ENCODE measurements at regions not wholly inside any gene's neighbourhood (a gene's known extent, or its start where the extent isn't known, plus 50 kb on each side); places are given as distances from the start of the nearest gene placed in this dataset.

DNA sequence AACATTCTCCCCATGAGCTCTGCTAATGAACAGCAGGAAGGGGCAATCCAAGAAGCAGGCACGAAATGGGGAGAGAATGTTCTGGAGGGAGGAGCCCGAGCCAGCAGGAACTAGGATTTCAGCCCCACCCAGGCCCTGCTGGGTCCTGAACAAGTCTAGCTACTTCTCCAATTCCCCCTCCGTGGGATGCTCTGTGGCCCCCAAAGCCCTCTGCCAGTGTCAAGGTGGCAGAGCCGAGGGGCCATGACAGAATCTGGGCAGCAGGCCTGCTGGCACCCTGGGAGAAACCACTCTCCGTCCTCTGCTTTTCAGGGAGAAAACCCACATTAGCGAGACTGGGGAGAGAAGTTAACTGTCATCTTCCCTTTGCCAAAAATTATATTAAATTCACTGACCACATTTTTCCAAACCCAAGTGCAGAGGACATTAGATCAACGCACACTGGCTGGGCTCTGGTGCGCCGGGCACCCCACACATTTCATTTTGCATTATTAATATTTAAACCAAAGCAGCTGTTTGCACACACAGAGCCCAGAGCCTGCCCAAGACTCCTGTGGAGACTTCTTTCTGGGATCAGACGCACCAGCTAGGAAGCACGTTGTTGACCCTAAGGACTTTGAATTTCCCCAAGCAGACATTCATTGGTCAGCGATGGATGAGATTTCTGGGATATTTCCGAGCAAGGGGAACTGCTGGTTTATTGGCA is 80.2 kb upstream of the PKDCC start:
- Histone ChIP-seq H4K8ac (ENCODE audit: low read depth, low read length) (no peak overlapping the region), H3K4me2 (ENCODE audit: insufficient read depth, low read length, poor library complexity, severe bottlenecking) (no peak overlapping the region), H3K4me3 (ENCODE audit: low read length in 2 of 2) (no peak overlapping the region)

DNA sequence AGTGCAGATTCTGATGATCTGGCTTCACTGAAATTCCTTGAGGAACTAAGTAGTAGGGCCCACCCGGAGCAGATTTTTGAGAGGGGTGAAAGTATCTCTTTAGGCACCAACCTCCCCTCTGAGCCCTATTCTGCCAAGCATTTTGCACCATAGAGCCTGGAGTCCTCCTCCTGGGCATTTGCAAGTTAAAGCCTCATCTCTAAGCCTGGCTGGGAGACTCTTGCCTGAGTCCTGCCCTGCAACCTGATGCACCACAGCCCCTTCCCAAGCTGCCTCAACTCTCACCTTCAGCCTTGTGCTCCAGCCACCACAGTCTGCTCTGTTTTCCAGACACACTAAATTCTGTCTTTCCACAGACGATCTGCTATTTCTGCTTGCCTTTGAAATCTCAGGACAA is 79.6 kb upstream of the PKDCC start:
- H3K9me3 ChIP-seq (replicated peaks in 1 of 2; ENCODE audit: control insufficient read depth in 2 of 2, insufficient read depth in 1 of 2, low read depth in 1 of 2, low read length in 2 of 2) = no peaks in the 10 kb centered on the region
- no peak overlapping the region for H2BK12ac ChIP-seq (ENCODE audit: low read length)
- H2BK120ac ChIP-seq (ENCODE audit: low read depth, low read length) = no peak overlapping the region
- no CpG with 5 or more reads among the region's 2 CpGs for WGBS, 2 donors (ENCODE audit: extremely low coverage in 2 of 2, insufficient read length in 2 of 2, insufficient replicate concordance in 1 of 2)
- no peaks in the 10 kb centered on the region for H3K27me3 ChIP-seq (ENCODE audit: control insufficient read depth in 3 of 3, insufficient read depth in 3 of 3, low read depth in 1 of 3, low read length in 3 of 3)
- H3K27ac ChIP-seq (replicated peaks; ENCODE audit: low read length) = no peak overlapping the region
- no peak overlapping the region for H2BK15ac ChIP-seq (ENCODE audit: low read length)
- no peak for DNase-seq (ENCODE audit: low spot score)
- H2AFZ ChIP-seq (ENCODE audit: low read length) = peak overlapping the region; percentile 53
- H3K23ac ChIP-seq (ENCODE audit: low read depth, low read length, poor library complexity) = no peak overlapping the region
- no peaks in the 10 kb centered on the region for H3K36me3 ChIP-seq (replicated peaks in 1 of 2; ENCODE audit: control insufficient read depth in 2 of 2, insufficient read depth in 2 of 2, low read length in 2 of 2)
- no peak overlapping the region for H3K4me3 ChIP-seq (ENCODE audit: low read length in 2 of 2)
- no peak overlapping the region for H4K8ac ChIP-seq (ENCODE audit: low read depth, low read length)
- H3K4ac ChIP-seq (ENCODE audit: low read length) = no peak overlapping the region
- no peak overlapping the region for H4K91ac ChIP-seq (ENCODE audit: low read depth, low read length, poor library complexity)
- no peak overlapping the region for H3K9ac ChIP-seq (ENCODE audit: low read depth, low read length, poor library complexity)
- H3K4me1 ChIP-seq (ENCODE audit: control insufficient read depth in 2 of 2, insufficient read depth in 1 of 2, low read depth in 1 of 2, low read length in 2 of 2) = peaks cover 15 to 32% of the 10 kb centered on the region in 2 donors
- no peak overlapping the region for H3K4me2 ChIP-seq (ENCODE audit: insufficient read depth, low read length, poor library complexity, severe bottlenecking)
- H2AK5ac ChIP-seq (ENCODE audit: low read depth, low read length) = no peak overlapping the region
- H3K14ac ChIP-seq (ENCODE audit: low read length) = no peak overlapping the region
- peak overlapping the region; percentile 74 for H3K18ac ChIP-seq (ENCODE audit: low read length)
- no peaks in the 10 kb centered on the region for H3K79me1 ChIP-seq (ENCODE audit: low read depth, low read length)
- H2BK5ac ChIP-seq (ENCODE audit: low read length) = no peak overlapping the region

More for the DNA sequence above, 80.2 kb upstream of the PKDCC start:
- WGBS, 2 donors (ENCODE audit: extremely low coverage in 2 of 2, insufficient read length in 2 of 2, insufficient replicate concordance in 1 of 2) = no CpG with 5 or more reads among the region's 13 CpGs
- Histone ChIP-seq H2BK15ac (ENCODE audit: low read length) (peak overlapping the region; percentile 30), H3K9me3 (replicated peaks in 1 of 2; ENCODE audit: control insufficient read depth in 2 of 2, insufficient read depth in 1 of 2, low read depth in 1 of 2, low read length in 2 of 2) (no peaks in the 10 kb centered on the region), H3K36me3 (replicated peaks in 1 of 2; ENCODE audit: control insufficient read depth in 2 of 2, insufficient read depth in 2 of 2, low read length in 2 of 2) (no peaks in the 10 kb centered on the region), H2AFZ (ENCODE audit: low read length) (peak overlapping the region; percentile 53), H2BK5ac (ENCODE audit: low read length) (no peak overlapping the region), H3K27ac (replicated peaks; ENCODE audit: low read length) (no peak overlapping the region), H3K4me1 (ENCODE audit: control insufficient read depth in 2 of 2, insufficient read depth in 1 of 2, low read depth in 1 of 2, low read length in 2 of 2) (peaks cover 18 to 32% of the 10 kb centered on the region in 2 donors), H3K23ac (ENCODE audit: low read depth, low read length, poor library complexity) (no peak overlapping the region), H3K4ac (ENCODE audit: low read length) (no peak overlapping the region), H3K18ac (ENCODE audit: low read length) (peak overlapping the region; percentile 84), H3K14ac (ENCODE audit: low read length) (no peak overlapping the region), H3K27me3 (ENCODE audit: control insufficient read depth in 3 of 3, insufficient read depth in 3 of 3, low read depth in 1 of 3, low read length in 3 of 3) (no peaks in the 10 kb centered on the region), H3K9ac (ENCODE audit: low read depth, low read length, poor library complexity) (no peak overlapping the region), H2AK5ac (ENCODE audit: low read depth, low read length) (no peak overlapping the region), H4K91ac (ENCODE audit: low read depth, low read length, poor library complexity) (no peak overlapping the region), H2BK120ac (ENCODE audit: low read depth, low read length) (no peak overlapping the region), H3K79me1 (ENCODE audit: low read depth, low read length) (no peaks in the 10 kb centered on the region), H2BK12ac (ENCODE audit: low read length) (no peak overlapping the region)
- DNase-seq (ENCODE audit: low spot score) = no peak

DNA sequence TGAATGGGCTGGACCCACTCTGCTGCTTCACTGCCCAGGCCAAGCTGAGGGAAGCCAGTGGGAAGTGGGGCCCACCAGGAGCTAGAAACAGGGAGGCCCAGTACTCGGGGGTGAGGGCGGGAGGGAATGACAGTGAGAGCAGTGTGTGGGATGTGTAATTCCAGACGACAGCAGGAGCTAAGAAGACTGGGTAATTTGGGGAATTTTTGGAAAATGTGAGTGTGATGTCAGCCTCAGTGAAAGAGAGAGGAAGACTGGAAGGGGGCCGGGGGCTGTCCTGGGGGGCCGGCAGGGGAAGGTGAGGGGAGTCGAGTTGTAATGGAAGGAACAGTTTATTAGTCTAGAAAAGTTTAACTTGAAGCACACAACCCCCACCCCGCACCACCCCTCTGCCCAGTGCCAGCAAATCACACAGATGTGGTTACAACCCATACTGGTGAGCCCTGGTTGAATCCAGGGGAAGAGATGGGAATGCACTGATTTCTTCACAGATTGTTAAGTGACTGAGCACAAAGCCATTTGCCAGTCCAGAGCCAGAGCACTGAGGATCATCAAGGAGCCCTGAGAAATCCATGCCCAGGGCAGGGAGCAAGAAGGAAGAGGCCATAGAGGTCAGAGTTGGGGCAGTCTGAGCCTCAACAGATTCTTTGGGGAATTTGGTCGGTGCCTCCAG is 76.7 kb upstream of the PKDCC start:
- DNase-seq (ENCODE audit: low spot score) = no peak

DNA sequence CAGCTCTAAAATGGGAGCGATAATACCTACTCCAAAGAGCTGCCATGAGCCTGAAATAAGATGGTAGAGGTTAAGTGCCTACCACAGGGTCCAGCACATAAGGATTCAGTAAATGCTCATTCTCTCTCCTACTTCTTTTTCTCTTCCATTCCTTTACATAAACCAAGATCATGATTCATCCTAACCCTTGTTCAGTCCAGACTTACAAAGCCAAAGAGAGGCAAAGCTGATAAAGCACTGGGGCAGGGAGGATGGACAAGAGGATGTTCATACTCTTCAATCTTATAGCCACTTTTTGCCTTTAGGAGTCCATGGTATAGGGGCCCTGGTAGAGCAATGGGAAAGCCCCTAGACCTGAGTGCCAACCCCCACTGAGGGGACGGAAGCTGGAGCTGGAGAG is 75.6 kb upstream of the PKDCC start:
- Histone ChIP-seq H3K4me1 (ENCODE audit: control insufficient read depth in 2 of 2, insufficient read depth in 1 of 2, low read depth in 1 of 2, low read length in 2 of 2) (peaks cover 0 to 7% of the 10 kb centered on the region in 2 donors), H4K91ac (ENCODE audit: low read depth, low read length, poor library complexity) (no peak overlapping the region), H3K4me2 (ENCODE audit: insufficient read depth, low read length, poor library complexity, severe bottlenecking) (no peak overlapping the region), H3K18ac (ENCODE audit: low read length) (no peak overlapping the region), H3K36me3 (replicated peaks in 1 of 2; ENCODE audit: control insufficient read depth in 2 of 2, insufficient read depth in 2 of 2, low read length in 2 of 2) (no peaks in the 10 kb centered on the region), H2AK5ac (ENCODE audit: low read depth, low read length) (no peak overlapping the region), H2BK12ac (ENCODE audit: low read length) (no peak overlapping the region), H2BK120ac (ENCODE audit: low read depth, low read length) (no peak overlapping the region), H4K8ac (ENCODE audit: low read depth, low read length) (no peak overlapping the region), H3K27ac (replicated peaks; ENCODE audit: low read length) (no peak overlapping the region), H2BK15ac (ENCODE audit: low read length) (no peak overlapping the region), H2BK5ac (ENCODE audit: low read length) (no peak overlapping the region), H3K9me3 (replicated peaks in 1 of 2; ENCODE audit: control insufficient read depth in 2 of 2, insufficient read depth in 1 of 2, low read depth in 1 of 2, low read length in 2 of 2) (peaks cover 0 to 2% of the 10 kb centered on the region in 2 donors), H3K79me1 (ENCODE audit: low read depth, low read length) (no peaks in the 10 kb centered on the region), H2AFZ (ENCODE audit: low read length) (no peak overlapping the region), H3K4ac (ENCODE audit: low read length) (no peak overlapping the region), H3K14ac (ENCODE audit: low read length) (no peak overlapping the region), H3K23ac (ENCODE audit: low read depth, low read length, poor library complexity) (no peak overlapping the region), H3K4me3 (ENCODE audit: low read length in 2 of 2) (no peak overlapping the region), H3K27me3 (ENCODE audit: control insufficient read depth in 3 of 3, insufficient read depth in 3 of 3, low read depth in 1 of 3, low read length in 3 of 3) (no peaks in the 10 kb centered on the region), H3K9ac (ENCODE audit: low read depth, low read length, poor library complexity) (no peak overlapping the region)
- no CpG with 5 or more reads among the region's 2 CpGs for WGBS, 2 donors (ENCODE audit: extremely low coverage in 2 of 2, insufficient read length in 2 of 2, insufficient replicate concordance in 1 of 2)
- no peak for DNase-seq (ENCODE audit: low spot score)

More for the DNA sequence above, 76.7 kb upstream of the PKDCC start:
- no peak overlapping the region for H3K9ac ChIP-seq (ENCODE audit: low read depth, low read length, poor library complexity)
- peak overlapping the region; percentile 13 for H3K4ac ChIP-seq (ENCODE audit: low read length)
- peak overlapping the region; percentile 77 for H2BK120ac ChIP-seq (ENCODE audit: low read depth, low read length)
- peak overlapping the region; percentile 61 for H4K91ac ChIP-seq (ENCODE audit: low read depth, low read length, poor library complexity)
- peak overlapping the region; percentile 80 for H3K18ac ChIP-seq (ENCODE audit: low read length)
- no CpG with 5 or more reads among the region's 8 CpGs for WGBS, 2 donors (ENCODE audit: extremely low coverage in 2 of 2, insufficient read length in 2 of 2, insufficient replicate concordance in 1 of 2)
- no peak overlapping the region for H2AFZ ChIP-seq (ENCODE audit: low read length)
- peak overlapping the region; percentile 99 for H2BK15ac ChIP-seq (ENCODE audit: low read length)
- H3K27me3 ChIP-seq (ENCODE audit: control insufficient read depth in 3 of 3, insufficient read depth in 3 of 3, low read depth in 1 of 3, low read length in 3 of 3) = no peaks in the 10 kb centered on the region
- peaks cover 0 to 8% of the 10 kb centered on the region in 2 donors for H3K4me1 ChIP-seq (ENCODE audit: control insufficient read depth in 2 of 2, insufficient read depth in 1 of 2, low read depth in 1 of 2, low read length in 2 of 2)
- H3K36me3 ChIP-seq (replicated peaks in 1 of 2; ENCODE audit: control insufficient read depth in 2 of 2, insufficient read depth in 2 of 2, low read length in 2 of 2) = no peaks in the 10 kb centered on the region
- H3K79me1 ChIP-seq (ENCODE audit: low read depth, low read length) = no peaks in the 10 kb centered on the region
- peaks cover 0 to 2% of the 10 kb centered on the region in 2 donors for H3K9me3 ChIP-seq (replicated peaks in 1 of 2; ENCODE audit: control insufficient read depth in 2 of 2, insufficient read depth in 1 of 2, low read depth in 1 of 2, low read length in 2 of 2)
- H2BK12ac ChIP-seq (ENCODE audit: low read length) = no peak overlapping the region
- H3K23ac ChIP-seq (ENCODE audit: low read depth, low read length, poor library complexity) = no peak overlapping the region
- H2BK5ac ChIP-seq (ENCODE audit: low read length) = peak overlapping the region; percentile 83
- no peak overlapping the region for H3K14ac ChIP-seq (ENCODE audit: low read length)
- no peak overlapping the region for H3K4me3 ChIP-seq (ENCODE audit: low read length in 2 of 2)
- peak overlapping the region; percentile 86 for H2AK5ac ChIP-seq (ENCODE audit: low read depth, low read length)
- no peak overlapping the region for H3K27ac ChIP-seq (replicated peaks; ENCODE audit: low read length)
- no peak overlapping the region for H3K4me2 ChIP-seq (ENCODE audit: insufficient read depth, low read length, poor library complexity, severe bottlenecking)
- no peak overlapping the region for H4K8ac ChIP-seq (ENCODE audit: low read depth, low read length)
